ENCODE measurements at regions not wholly inside any gene's neighbourhood (a gene's known extent, or its start where the extent isn't known, plus 50 kb on each side); places are given as distances from the start of the nearest gene placed in this dataset.

DNA sequence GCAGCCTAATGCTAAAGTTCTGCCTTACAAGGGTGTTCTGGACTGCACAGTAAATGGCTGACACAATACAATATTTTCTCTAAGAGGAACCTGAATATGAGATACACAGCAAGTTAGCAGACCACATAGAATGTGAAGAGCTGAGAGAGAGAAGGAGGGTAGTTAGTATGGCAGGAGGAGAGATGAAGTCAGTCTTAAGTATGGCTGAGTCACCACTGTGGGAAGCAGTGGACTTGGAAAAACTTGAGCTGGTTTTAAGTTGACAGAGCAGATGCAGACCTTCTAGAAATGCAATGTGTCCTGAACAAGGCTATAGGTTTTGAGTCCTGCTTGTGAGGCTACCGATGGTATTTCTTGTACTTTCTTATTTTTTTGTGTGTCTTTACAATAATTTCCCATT is 172.5 kb downstream of the SH2D1A start:
- Histone ChIP-seq H3K36me3 (replicated peaks in 1 of 2; ENCODE audit: control extremely low read depth in 1 of 2, control insufficient read depth in 1 of 2, extremely low read depth in 1 of 2, insufficient read depth in 2 of 2, low read length in 1 of 2) (no peaks in the 10 kb centered on the region), H4K20me1 (ENCODE audit: control insufficient read depth, insufficient read depth, low read length, poor library complexity, severe bottlenecking) (no peaks in the 10 kb centered on the region), H3K79me2 (ENCODE audit: control insufficient read depth, insufficient read depth, low read length) (no peaks in the 10 kb centered on the region), H3K27me3 (replicated peaks in 1 of 4; ENCODE audit: control extremely low read depth in 1 of 4, control insufficient read depth in 3 of 4, insufficient read depth in 4 of 4, low read length in 3 of 4) (no peaks in the 10 kb centered on the region), H3K9me3 (ENCODE audit: control extremely low read depth in 1 of 3, control insufficient read depth in 2 of 3, insufficient read depth in 1 of 3, low read length in 2 of 3) (no peaks in the 10 kb centered on the region), H3K9ac (ENCODE audit: low read length) (no peak overlapping the region), H3K4me2 (replicated peaks; ENCODE audit: low read depth, low read length, poor library complexity, severe bottlenecking) (no peak overlapping the region), H3K4me1 (ENCODE audit: control insufficient read depth in 2 of 2, insufficient read depth in 2 of 2, low read length in 2 of 2) (no peaks in the 10 kb centered on the region), H3K27ac (ENCODE audit: low read length in 2 of 2) (no peak overlapping the region), H2AFZ (ENCODE audit: insufficient read depth, low read depth, low read length, poor library complexity, severe bottlenecking) (no peak overlapping the region), H3K4me3 (ENCODE audit: control extremely low read depth in 1 of 5, extremely low read depth in 1 of 5, insufficient read depth in 1 of 5, low read depth in 2 of 5, low read length in 4 of 5) (no peak overlapping the region)
- no peaks in the 10 kb centered on the region for H3K9me3 Mint-ChIP-seq (ENCODE audit: insufficient read depth)
- intact Hi-C loops (cut with micrococcal nuclease) = no loop called here
- CTCF ChIA-PET = no interaction called here
- no peak overlapping the region for H3K27ac Mint-ChIP-seq
- H3K4me3 Mint-ChIP-seq = no peak overlapping the region
- POLR2A ChIA-PET = no interaction called here
- H3K4me1 Mint-ChIP-seq = no peaks in the 10 kb centered on the region
- no peak for TF ChIP-seq EZH2 (IDR thresholded peaks at IDR 0.05; ENCODE audit: borderline replicate concordance, insufficient read depth, low read depth, low read length, poor library complexity, severe bottlenecking)
- TF ChIP-seq, protein P1, sequence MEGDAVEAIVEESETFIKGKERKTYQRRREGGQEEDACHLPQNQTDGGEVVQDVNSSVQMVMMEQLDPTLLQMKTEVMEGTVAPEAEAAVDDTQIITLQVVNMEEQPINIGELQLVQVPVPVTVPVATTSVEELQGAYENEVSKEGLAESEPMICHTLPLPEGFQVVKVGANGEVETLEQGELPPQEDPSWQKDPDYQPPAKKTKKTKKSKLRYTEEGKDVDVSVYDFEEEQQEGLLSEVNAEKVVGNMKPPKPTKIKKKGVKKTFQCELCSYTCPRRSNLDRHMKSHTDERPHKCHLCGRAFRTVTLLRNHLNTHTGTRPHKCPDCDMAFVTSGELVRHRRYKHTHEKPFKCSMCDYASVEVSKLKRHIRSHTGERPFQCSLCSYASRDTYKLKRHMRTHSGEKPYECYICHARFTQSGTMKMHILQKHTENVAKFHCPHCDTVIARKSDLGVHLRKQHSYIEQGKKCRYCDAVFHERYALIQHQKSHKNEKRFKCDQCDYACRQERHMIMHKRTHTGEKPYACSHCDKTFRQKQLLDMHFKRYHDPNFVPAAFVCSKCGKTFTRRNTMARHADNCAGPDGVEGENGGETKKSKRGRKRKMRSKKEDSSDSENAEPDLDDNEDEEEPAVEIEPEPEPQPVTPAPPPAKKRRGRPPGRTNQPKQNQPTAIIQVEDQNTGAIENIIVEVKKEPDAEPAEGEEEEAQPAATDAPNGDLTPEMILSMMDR (IDR thresholded peaks at IDR 0.05) = no peak
- DNase-seq = no peak
- no peaks in the 10 kb centered on the region for H3K27me3 Mint-ChIP-seq
- no peak for ATAC-seq (ENCODE audit: low read depth)
- WGBS (ENCODE audit: insufficient coverage) = no CpG with 5 or more reads among the region's 1 CpG

DNA sequence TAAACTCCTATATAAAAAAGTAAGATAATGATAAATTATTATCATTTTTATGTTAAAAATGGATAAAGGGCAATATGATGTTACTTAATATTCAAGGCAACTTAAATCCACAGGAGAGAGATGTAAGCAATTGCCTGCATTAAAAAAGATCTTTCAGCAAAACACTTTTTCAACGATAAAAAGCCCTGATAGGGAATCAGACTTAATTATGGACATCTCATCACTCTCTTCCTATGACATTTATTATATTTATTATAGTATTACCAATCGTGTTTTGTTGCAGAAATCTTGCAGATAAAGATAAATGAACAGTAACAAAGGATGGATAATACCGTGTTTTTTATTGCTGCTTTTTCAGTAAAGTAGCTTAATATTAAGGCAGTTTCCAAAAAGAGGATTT is 178.5 kb downstream of the SH2D1A start:
- H3K4me1 Mint-ChIP-seq = no peaks in the 10 kb centered on the region
- no peaks in the 10 kb centered on the region for H3K79me2 ChIP-seq (ENCODE audit: control insufficient read depth, insufficient read depth, low read length)

More for the DNA sequence above, 178.5 kb downstream of the SH2D1A start:
- no CpG with 5 or more reads among the region's 3 CpGs for WGBS (ENCODE audit: insufficient coverage)
- intact Hi-C loops (cut with micrococcal nuclease) = no loop called here
- TF ChIP-seq EZH2 (IDR thresholded peaks at IDR 0.05; ENCODE audit: borderline replicate concordance, insufficient read depth, low read depth, low read length, poor library complexity, severe bottlenecking) = no peak
- TF ChIP-seq, protein P1 (IDR thresholded peaks at IDR 0.05) = no peak
- H3K9ac ChIP-seq (ENCODE audit: low read length) = no peak overlapping the region
- H3K27me3 Mint-ChIP-seq = no peaks in the 10 kb centered on the region
- no peaks in the 10 kb centered on the region for H3K27me3 ChIP-seq (replicated peaks in 1 of 4; ENCODE audit: control extremely low read depth in 1 of 4, control insufficient read depth in 3 of 4, insufficient read depth in 4 of 4, low read length in 3 of 4)
- no peak overlapping the region for H3K4me2 ChIP-seq (replicated peaks; ENCODE audit: low read depth, low read length, poor library complexity, severe bottlenecking)
- no peak overlapping the region for H3K4me3 Mint-ChIP-seq
- H3K4me1 ChIP-seq (ENCODE audit: control insufficient read depth in 2 of 2, insufficient read depth in 2 of 2, low read length in 2 of 2) = no peaks in the 10 kb centered on the region
- no peak overlapping the region for H3K27ac ChIP-seq (ENCODE audit: low read length in 2 of 2)
- no peaks in the 10 kb centered on the region for H3K9me3 Mint-ChIP-seq (ENCODE audit: insufficient read depth)
- DNase-seq = no peak
- ChIA-PET CTCF (no interaction called here), POLR2A (no interaction called here)
- ATAC-seq (ENCODE audit: low read depth) = no peak
- no peaks in the 10 kb centered on the region for H3K9me3 ChIP-seq (ENCODE audit: control extremely low read depth in 1 of 3, control insufficient read depth in 2 of 3, insufficient read depth in 1 of 3, low read length in 2 of 3)
- H3K36me3 ChIP-seq (replicated peaks in 1 of 2; ENCODE audit: control extremely low read depth in 1 of 2, control insufficient read depth in 1 of 2, extremely low read depth in 1 of 2, insufficient read depth in 2 of 2, low read length in 1 of 2) = no peaks in the 10 kb centered on the region
- no peak overlapping the region for H3K4me3 ChIP-seq (ENCODE audit: control extremely low read depth in 1 of 5, extremely low read depth in 1 of 5, insufficient read depth in 1 of 5, low read depth in 2 of 5, low read length in 4 of 5)
- no peak overlapping the region for H3K27ac Mint-ChIP-seq
- H2AFZ ChIP-seq (ENCODE audit: insufficient read depth, low read depth, low read length, poor library complexity, severe bottlenecking) = no peak overlapping the region
- H4K20me1 ChIP-seq (ENCODE audit: control insufficient read depth, insufficient read depth, low read length, poor library complexity, severe bottlenecking) = no peaks in the 10 kb centered on the region
